NCI-H82 treated with DMSO at 0.1 percent for 48 hours (cell line): ENCODE measurements at regions not wholly inside any gene's neighbourhood (a gene's known extent, or its start where the extent isn't known, plus 50 kb on each side); places are given as distances from the start of the nearest gene placed in this dataset.

Source experiments
- DNase-seq: peaks from one replicate; lab custom pipeline; 2025; ENCODE audit not compliant: unreplicated experiment; lab: John Stamatoyannopoulos, UW

DNA sequence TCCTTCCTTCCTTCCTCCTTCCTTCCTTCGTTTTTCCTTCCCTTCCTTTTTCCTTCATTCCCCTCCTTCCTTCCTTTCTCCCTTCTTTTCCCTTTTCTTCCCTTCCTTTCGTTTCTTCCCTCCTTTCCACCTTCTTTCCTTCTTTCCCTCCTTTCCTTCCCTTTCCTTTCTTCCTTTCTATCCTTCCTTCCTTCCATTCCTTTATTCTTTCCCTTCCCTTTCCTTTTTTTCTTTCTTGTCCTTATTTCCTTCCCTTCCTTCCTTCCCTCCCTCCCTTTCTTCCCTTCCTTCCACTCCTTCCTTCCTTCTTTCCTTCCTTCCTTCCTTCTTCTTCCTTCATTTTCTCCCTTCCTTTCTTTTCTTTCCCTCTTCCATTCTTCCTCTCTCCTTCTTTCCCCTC is 394.6 kb downstream of the GABRB3 start:
- no peak for DNase-seq

DNA sequence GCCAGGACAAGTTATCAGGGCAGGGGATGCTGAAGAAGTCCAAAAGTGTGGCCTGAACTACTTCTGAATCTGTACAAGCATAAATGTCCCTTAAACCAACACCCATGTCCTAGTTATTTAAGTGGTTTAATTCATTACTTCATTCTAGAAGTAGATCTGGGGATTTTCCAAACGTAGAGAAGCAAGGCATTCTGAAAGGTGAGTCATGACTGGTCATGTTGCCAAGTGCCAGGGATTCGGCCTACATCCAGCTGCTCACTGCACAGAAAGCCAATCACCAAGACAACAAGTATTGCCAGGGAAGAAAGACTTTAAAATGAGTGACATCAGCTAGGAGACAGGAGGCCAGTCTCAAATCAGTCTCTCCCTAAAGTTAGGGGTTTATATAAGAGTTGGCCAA is 396.6 kb downstream of the GABRB3 start:
- DNase-seq: no peak

DNA sequence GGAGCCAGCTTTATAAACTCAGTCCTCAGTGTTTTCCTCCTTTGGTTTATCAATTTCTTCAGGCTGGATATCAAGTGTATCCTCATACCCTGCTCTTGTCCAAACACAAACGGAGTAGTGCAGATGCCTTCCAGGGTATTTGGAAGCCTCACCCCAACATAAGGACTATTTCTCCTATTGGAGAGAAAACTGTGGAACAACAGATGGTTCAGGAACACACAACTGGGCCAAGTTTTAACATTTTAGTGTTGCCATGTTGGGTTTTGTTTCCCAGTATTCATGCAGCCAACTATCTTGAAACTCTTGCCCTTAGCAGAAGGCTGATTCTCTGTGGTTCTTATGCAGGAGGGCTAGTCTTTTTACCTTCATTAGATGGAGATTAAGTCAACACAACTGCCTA is 398.1 kb downstream of the GABRB3 start:
- DNase-seq: no peak

DNA sequence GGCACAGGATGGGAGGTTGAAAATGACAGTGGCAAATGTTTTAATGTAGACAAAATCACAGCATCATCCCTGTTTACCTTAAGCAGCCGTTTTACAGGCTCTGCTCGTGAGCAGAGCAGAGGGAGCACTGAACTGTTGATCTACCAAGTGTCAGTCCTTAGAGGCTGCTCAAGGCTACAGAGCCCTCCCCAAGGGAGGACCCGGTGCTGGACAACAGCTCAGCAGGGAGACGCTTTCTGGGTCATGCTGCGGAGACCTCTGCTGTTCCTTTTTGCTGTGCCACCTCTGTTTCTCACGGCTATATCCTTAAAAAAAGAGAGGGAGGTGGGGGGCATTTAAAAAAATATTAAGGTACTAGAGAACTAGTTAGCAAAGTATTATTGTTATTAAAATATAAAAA is 400.2 kb downstream of the GABRB3 start:
- DNase-seq: no peak

DNA sequence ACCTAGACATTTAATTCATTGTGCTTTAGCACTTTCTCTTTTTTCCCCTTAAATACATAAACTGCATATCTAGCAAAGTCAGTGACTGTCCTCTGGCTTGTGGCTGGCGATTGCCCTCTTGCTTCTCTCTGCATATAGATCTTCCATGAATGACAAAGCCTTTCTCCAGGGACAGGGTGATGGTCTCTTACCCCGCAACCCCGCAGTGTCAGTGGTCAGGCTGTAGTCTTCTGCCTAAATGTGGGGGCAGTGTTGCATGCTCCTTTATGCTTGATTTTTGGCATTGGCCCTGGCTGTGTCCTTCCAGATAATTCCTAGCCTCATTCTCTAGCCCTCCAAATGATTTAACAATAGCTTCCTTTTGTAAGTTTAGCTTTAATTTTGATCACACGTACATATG is 407.8 kb downstream of the GABRB3 start:
- no peak for DNase-seq

DNA sequence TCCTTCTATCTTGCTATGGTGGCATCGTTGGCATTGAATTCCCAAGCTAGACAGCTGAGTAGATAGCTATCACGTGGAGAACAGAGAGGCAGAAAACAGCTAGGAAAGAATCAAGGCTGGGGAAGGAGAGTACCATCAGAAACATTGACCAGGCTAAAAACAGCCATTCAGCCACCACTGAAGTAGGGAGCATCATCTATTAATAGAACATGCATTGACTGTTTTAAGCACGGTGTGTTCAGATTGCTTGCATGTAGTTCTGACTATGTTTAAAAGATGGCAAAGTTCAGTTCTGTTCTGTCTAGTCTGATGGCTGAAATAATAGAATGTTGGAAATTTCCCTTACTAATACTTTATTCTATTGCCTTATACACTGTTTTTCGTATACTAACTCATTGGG is 413.0 kb downstream of the GABRB3 start:
- no peak for DNase-seq

DNA sequence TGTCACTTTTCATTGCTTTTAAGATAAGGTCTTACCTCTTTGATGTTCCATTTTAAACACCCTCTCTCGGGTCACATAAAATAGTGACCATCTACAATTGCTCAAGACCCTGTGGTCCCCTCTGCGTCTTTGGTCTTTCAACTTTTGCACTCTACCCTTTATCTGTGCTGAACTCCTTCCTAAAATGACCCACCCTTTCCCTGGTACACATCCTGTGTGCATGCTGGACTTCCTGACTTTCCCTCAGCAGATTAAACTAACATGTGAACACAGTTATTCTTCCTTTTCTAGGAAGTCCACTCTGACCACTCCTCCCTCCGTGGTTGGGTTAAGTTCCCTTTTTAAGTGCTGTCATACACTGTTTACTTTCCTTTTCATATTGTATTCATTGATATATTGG is 414.2 kb downstream of the GABRB3 start:
- DNase-seq: no peak

DNA sequence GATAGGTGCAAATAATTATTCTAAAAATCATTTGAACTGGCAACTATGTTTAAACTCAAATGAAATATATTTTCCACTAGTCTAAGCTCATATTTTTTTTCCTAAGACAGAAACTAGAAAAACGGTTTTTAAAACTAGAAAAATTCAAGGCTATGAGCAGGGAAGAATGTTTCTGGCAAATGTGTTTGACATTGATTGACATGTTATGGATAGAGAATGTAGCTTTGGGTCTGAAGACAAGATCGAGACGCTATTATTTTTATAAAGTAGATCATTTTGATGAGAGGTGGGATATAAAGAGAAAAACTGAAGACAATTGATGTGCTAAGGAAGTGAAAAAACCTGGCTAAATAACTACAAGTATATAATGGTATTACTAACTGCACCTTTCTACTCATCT is 415.2 kb downstream of the GABRB3 start:
- DNase-seq: no peak

DNA sequence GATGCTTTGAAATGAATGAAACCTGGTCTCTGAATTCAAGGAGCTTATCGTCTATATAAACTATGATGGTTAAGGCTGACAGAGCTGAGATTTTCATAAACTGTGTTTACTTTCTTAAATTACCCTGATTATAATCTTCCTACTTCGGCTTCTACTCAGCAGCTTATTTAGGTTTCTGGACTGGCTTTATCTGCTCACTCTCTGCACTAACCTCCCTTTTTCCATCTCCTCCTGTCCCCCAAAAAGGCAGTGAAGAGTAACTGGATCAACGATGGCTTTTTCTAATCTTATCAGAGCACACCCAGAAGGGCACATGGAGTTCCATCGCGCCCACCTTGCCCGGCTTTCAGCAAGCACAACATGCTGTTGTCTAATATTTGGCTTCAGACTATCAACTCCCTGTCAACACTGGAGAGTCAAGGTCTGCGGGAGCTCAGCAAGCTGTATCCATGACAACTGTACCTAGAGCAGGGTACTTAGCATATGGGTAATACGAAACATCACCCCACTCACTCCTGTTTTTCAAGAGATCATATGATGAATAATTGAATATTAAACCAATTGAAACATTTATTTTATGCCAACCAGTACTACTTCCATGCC is 417.3 kb downstream of the GABRB3 start:
- DNase-seq: no peak

DNA sequence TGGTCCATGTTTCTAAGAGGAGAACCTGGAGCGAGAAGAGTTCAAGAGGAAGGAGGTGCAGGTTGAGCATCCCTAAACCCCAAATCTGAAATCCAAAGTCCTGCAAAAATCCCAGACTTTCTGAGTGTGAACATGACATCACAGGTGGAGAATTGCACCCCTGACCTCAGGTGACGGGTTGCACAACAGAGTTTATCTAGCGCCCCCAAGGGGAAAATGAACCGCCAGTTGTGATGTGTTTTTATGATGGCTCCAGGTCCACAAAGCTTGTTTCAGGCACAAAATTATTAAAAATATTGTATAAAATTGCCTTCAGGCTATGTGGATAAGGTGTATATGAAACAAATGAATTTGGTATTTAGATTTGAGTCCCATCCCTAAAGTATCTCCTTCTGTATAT is 420.0 kb downstream of the GABRB3 start:
- DNase-seq: no peak

DNA sequence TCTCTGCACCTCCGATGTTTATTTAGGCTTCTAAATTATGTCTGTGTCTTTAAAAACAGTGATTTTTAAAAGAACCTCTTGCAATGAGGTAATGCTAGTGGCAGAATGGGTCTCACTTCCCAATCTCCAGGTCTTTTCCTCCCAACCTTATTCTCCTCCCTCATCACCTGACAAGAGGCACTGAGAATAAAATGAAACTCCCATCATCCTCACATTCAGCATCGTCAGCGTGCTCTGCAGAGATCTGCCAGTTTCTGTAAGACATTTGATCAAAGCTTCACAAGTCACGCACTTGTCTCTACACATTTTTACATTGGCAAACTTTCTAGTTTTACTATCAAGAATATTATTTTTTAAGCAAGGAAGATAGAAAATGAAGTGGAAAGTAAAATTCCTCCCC is 420.5 kb downstream of the GABRB3 start:
- no peak for DNase-seq

DNA sequence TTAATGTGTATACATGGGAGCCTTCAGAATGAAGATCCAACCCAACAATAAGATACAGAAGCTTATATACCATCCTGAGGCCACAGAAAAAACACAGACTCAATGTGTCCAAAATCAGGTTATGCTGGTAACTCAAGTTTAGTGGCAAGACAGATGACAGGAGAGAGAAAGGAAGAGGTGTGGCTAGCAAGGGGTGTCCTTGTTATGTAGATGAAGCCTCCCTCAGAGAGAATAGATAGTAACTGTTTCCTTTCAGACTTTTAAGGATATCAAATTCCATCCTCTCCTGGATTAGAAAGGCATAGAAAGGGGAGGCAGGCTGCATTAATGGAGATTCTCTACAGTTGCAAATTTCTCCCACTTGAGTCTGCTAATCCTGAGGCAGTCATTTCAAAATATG is 447.4 kb downstream of the GABRB3 start:
- DNase-seq: no peak

DNA sequence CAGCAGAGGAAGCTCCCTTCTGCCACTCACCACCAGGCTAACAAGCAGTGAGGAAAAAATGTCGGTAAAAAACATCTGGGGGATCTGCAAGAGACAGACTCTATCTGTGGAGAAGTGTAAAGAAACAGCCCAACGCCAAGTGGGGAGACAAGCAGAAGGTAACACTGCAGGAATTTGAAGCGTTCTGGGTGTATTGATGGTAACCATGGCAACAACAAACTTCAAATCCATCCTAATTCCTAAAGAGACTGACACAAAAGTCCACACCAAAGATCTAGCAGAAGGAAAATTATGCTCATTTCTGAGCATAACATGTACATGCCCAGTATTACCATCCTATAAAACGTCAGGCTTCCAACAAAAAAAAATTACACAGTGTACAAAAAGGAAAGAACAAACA is 449.3 kb downstream of the GABRB3 start:
- DNase-seq: no peak

DNA sequence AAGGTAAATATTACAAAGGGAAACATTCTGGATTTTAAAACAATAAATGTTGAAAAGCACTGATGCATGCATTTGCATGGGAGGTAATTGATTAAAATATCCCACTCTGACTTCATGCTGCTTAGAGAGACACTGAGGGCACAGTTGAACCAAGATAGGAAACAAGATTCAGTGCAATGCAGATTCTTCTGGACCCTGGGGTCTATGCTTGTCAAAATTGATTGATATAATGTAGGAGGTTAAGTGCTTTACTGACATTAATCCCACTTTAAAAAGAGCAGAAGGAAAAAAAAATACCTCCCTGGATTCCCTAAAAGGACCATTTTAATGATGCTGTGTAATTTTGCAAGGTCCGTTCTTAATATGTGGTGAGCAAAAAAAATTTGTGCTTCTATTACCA is 454.2 kb downstream of the GABRB3 start:
- DNase-seq: no peak

DNA sequence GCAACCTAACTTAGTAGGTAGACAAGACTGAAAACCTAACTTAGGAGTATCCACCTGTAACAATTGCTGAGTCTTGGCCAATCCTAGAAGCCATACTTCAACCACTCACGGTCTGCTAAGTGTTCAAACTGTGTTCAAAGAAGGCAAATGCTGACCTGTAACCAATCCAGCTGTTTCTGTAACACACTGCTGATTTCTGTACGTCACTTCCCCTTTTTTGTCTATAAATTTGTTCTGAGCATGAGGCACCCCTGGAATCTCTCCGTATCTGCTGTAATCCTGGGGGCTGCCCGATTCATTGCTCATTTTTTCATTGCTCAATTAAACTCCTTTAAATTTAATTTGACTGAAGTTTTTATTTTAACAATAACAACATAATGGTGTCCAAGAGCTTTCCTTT is 451.4 kb upstream of the ATP10A start:
- no peak for DNase-seq

DNA sequence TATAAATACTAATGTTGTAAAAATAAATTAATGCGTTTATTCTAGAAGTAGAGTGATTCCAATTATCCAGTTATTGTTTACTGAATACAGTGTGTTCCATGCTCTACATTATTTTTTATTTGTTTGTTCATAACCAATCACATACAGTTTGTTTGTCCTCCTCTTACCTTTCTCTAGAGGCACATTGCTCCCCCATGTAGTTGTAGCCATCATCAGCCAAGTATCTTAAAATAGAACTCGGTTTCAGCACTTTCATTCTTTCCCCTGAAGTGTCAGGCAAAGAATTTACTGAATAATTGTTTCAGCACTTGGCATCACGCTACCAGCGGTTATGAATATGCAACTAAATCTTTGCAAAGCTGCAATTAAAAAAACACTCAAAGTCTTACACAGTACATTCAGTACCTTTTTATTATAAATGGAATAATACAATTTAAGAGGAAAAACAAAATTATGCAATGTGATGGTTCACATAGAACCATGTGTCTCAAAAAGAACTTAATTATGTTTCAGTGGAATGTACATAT is 448.6 kb upstream of the ATP10A start:
- DNase-seq: no peak

DNA sequence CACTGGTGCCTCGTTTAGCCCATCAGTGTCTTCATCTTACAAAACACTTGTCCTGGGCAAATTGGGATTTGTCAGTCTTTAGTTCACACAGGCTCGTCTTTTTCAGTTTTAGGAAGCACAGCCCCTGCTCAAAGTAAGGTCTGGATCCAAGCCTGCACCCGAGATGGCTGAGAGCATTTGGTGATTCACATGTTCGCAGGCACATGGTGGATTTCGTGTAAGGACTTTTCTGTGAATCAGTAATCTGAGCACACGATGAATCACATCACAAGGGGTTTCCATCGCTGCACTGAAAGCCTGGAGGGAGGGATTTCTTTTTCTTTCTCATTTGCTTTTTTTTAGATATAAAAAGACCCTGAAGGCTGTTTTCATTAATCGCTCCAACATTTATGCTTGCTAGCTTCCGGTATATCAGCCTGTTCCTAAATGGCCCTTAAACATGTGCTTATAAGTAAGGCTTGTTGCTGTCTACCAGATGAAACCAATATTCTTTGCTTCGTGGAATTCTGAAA is 435.6 kb upstream of the ATP10A start:
- no peak for DNase-seq

DNA sequence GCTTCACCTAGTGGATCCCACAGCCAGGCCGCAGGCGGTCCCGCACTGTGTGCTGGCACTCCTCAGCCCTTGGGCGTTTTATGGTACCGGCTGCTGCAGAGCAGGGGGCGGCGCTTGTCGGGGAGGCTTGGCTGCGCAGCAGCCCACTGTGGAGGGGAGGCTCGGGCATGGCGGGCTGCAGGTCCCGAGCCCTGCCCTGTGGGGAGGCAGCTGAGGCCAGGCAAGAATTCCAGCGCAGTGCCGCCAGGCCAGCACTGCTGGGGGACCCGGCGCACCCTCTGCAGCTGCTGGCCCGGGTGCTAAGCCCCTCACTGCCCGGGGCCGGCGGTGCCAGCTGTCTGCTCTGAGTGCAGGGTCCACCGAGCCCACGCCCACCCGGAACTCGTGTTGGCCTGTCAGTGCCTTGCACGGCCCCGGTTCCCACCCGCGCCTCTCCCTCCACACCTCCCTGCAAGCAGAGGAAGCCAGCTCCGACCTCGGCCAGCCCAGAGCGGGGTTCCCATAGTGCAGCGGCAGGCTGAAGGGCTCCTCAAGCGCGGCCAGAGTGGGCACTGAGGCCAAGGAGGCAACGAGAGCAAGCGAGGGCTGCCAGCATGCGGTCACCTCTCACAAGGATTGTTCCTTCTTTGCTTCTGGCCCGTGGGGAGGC is 435.0 kb upstream of the ATP10A start:
- DNase-seq: no peak

DNA sequence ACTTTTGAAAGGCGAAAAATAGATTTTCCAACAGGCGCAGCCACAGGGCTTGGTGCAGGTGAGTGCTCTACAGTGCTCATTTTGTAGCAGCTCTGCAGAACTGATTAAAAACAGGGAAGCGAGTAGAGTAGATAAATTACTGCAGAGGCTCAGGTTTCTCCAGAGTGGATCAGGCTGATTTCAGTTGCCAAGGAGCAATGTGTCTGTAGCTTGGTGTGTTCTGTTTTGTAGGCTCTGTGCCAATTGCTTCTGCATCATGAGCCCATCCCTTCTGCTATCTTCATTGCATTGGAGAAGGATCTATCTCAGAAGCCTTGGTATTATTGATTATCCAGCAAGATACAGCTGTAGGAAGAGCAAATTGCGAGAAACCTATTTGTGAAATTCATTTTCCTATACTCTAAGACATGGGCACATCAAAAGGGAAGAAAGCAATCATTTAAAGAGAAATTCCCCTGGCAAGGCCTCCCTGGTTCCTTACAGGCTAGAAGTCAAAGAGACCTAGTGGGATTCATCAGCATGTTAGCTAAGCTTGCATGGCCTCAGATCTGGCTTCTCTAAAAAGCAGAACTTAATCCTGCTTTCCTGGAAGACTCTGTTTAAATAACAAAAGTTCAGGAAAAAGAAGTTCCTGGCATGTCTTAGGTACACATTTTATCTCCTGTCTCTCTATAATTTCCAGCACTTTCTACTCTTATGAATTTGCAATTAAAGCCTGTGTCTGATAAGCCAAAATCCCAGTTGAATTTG is 432.4 kb upstream of the ATP10A start:
- DNase-seq: no peak

DNA sequence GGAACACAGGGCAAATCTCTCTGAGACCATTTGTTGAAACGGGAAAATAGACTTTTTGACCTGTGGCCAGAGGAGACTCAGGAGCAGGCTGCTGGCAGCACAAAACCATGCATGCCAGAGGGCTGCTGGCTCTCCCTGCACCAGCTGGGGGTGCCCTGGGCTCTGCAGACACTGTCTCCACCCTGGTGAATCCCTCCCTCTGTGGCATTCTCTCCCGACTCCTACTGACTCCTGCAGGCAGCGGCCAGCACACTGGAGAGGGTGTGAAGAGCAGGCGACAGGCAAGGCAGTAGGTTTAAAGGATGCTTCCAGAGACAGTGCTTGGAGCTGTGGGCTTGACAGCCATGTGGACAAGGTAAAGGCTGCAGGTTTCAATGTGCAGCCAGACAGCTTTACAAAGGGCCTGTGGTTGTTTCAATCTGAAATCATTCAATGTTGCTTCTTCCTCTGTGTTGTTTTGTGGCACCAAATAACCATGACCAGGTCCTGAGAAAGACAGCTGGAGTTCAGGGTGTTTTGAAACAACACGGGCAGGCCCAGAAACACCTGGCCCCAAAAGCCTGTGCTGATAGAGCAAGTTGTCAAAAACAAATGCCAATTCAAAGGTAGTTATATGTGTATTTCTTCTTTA is 431.0 kb upstream of the ATP10A start:
- DNase-seq: no peak

DNA sequence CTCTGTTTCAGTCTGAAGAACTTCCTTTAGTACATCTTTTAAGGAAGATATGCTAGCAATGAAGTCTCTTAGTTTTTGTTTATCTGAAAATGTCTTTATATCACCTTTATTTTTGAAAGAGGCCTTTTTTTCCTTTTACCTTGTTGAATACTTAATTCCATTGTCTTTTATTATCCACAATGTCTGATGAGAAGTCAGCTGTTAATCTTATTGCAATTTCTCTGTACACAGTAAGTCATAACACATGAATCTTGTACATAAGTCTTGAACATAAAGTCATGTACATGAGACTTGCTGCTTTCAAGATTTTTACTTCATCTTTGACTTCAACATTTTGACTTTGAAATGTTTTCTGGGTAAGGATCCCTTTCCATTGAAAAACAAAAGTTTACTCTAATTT is 424.3 kb upstream of the ATP10A start:
- DNase-seq: no peak

DNA sequence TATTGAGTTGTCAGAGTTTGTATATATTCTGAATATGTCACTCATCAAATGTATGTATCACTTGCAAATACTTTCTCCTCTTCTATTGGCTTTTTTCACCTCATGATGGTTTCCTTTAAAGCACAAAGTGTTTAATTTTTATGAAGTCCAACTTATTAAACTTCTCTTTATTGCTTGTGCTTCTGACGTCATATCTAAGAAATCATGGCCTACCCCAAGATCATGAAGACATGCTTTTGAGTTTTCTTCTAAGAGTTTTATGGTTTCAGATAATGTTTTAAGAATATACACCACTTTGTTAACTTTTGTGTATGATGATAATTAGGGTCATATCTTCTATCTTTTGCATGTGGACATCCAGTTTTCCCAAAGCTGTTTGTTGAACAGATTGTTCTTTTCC is 417.2 kb upstream of the ATP10A start:
- DNase-seq: no peak
